GM23338 (cell line): ENCODE measurements at regions not wholly inside any gene's neighbourhood (a gene's known extent, or its start where the extent isn't known, plus 50 kb on each side); places are given as distances from the start of the nearest gene placed in this dataset.

Experiments
- ATAC-seq: fragments of 200-7000 bp; cut with Tn5 transposase; 3 replicates; pipeline ENCODE4 v1.9.1; 2020
- DNase-seq: peaks from one replicate; pipeline ENCODE4 v3.0.0-alpha.2; 2015; ENCODE audit warnings: low spot score
- H2AFZ ChIP-seq: fragments of 200-600 bp; sonication (generic); 2 replicates; pipeline ENCODE4 v1.8.0; 2016; ENCODE audit warnings: antibody characterized with exemption, mild to moderate bottlenecking, moderate library complexity
- H3F3A ChIP-seq: fragments of 200-600 bp; sonication (generic); replicated peaks from 2 replicates; pipeline ENCODE4 v1.8.0; 2017; ENCODE audit warnings: antibody characterized with exemption, mixed run types, low read depth
- H3K27ac ChIP-seq: fragments of 200-600 bp; sonication (generic); 2 replicates; pipeline ENCODE4 v1.6.1; 2016; ENCODE audit warnings: low read depth
- H3K27me3 ChIP-seq: fragments of 200-600 bp; sonication (generic); 2 replicates; pipeline ENCODE4 v1.8.0; 2016; ENCODE audit warnings: mild to moderate bottlenecking, mixed run types, moderate library complexity; ENCODE audit not compliant: insufficient read depth
- H3K36me3 ChIP-seq: fragments of 200-600 bp; sonication (generic); 2 replicates; pipeline ENCODE4 v1.8.0; 2016; ENCODE audit warnings: mild to moderate bottlenecking; ENCODE audit not compliant: insufficient read depth
- H3K4me1 ChIP-seq: fragments of 200-600 bp; sonication (generic); 2 replicates; pipeline ENCODE4 v1.8.0; 2016; ENCODE audit warnings: mild to moderate bottlenecking, moderate library complexity; ENCODE audit not compliant: insufficient read depth
- H3K4me2 ChIP-seq: fragments of 200-600 bp; sonication (generic); 2 replicates; pipeline ENCODE4 v1.7.1; 2017; ENCODE audit warnings: mixed run types
- H3K4me3 ChIP-seq: fragments of 200-600 bp; sonication (generic); 2 replicates; pipeline ENCODE4 v1.6.1; 2016; ENCODE audit warnings: mixed run types
- H3K79me2 ChIP-seq: fragments of 200-600 bp; sonication (generic); replicated peaks from 2 replicates; pipeline ENCODE4 v1.8.0; 2017; ENCODE audit warnings: mild to moderate bottlenecking; ENCODE audit not compliant: insufficient read depth
- H3K9me2 ChIP-seq: fragments of 200-600 bp; sonication (generic); 2 replicates; pipeline ENCODE4 v1.8.0; 2017; ENCODE audit not compliant: insufficient read depth
- H4K20me1 ChIP-seq: fragments of 200-600 bp; sonication (generic); replicated peaks from 2 replicates; pipeline ENCODE4 v1.8.0; 2017; ENCODE audit warnings: mild to moderate bottlenecking; ENCODE audit not compliant: insufficient read depth
- H3K27ac Mint-ChIP-seq: 2 replicates; pipeline ENCODE4 v1.8.0; 2020; ENCODE audit warnings: inconsistent platforms, mild to moderate bottlenecking, moderate library complexity, mixed read lengths
- H3K27me3 Mint-ChIP-seq: 3 replicates; pipeline ENCODE4 v1.8.0; 2022; ENCODE audit warnings: low read depth, mild to moderate bottlenecking, moderate library complexity, mixed read lengths, inconsistent platforms; ENCODE audit not compliant: insufficient read depth, poor library complexity
- H3K36me3 Mint-ChIP-seq: 3 replicates; pipeline ENCODE4 v1.8.0; 2021; ENCODE audit warnings: low read depth, mild to moderate bottlenecking, inconsistent platforms, moderate library complexity, mixed read lengths
- H3K4me1 Mint-ChIP-seq: 3 replicates; pipeline ENCODE4 v1.8.0; 2020; ENCODE audit warnings: mild to moderate bottlenecking, inconsistent platforms, mixed read lengths
- H3K4me3 Mint-ChIP-seq: 3 replicates; pipeline ENCODE4 v1.8.0; 2021; ENCODE audit warnings: moderate library complexity, mild to moderate bottlenecking, inconsistent platforms, mixed read lengths
- H3K9me3 Mint-ChIP-seq: 3 replicates; pipeline ENCODE4 v1.8.0; 2020; ENCODE audit warnings: moderate library complexity, mild to moderate bottlenecking, inconsistent platforms, mixed read lengths
- ETS1 ChIP-seq: IDR thresholded peaks from 2 replicates; pipeline ENCODE4 v1.6.1; 2016; ENCODE audit warnings: antibody characterized with exemption
- EZH2 ChIP-seq: fragments of 200-600 bp; sonication (generic); IDR thresholded peaks from one replicate; pipeline ENCODE4 v1.8.0; 2017; ENCODE audit warnings: antibody characterized with exemption, mild to moderate bottlenecking, low read depth; ENCODE audit not compliant: unreplicated experiment
- NANOG ChIP-seq: IDR thresholded peaks from 2 replicates; pipeline ENCODE4 v1.6.1; 2016; ENCODE audit warnings: antibody characterized with exemption, borderline replicate concordance
- POLR2AphosphoS5 ChIP-seq: IDR thresholded peaks from 2 replicates; pipeline ENCODE4 v1.6.1; 2016; ENCODE audit warnings: antibody characterized with exemption, low read depth
- STAT1 ChIP-seq: IDR thresholded peaks from one replicate; pipeline ENCODE4 v1.6.1; 2016; ENCODE audit warnings: antibody characterized with exemption; ENCODE audit not compliant: unreplicated experiment
- ZNF331 ChIP-seq: fragments of 250-450 bp; sonication (Bioruptor Pico); IDR thresholded peaks from 2 replicates; pipeline ENCODE4 v1.5.0; 2020; ENCODE audit warnings: low read depth, mild to moderate bottlenecking, moderate library complexity
- ZNF462 ChIP-seq: fragments of 250-450 bp; sonication (Bioruptor Pico); IDR thresholded peaks from 2 replicates; pipeline ENCODE4 v1.5.0; 2020; ENCODE audit warnings: mild to moderate bottlenecking, moderate library complexity
- TF ChIP-seq, protein P1 (sequence below), 2 experiments: fragments of 200-600 bp in 1 of 2; sonication (generic) in 1 of 2; conservative IDR thresholded peaks; 2 replicates each; pipeline versions ENCODE4 v1.5.1 to v1.6.1; 2016 to 2017; ENCODE audit warnings: antibody characterized with exemption in 2 of 2, low read depth in 2 of 2, mild to moderate bottlenecking in 2 of 2, moderate library complexity in 1 of 2

GRCh38 chr4:130640592-130640991, 1544.6 kb downstream of the C4orf33 start (continued):
- TF ChIP-seq ZNF462 (no peak), EZH2 (no peak), ZNF331 (no peak)

DNA sequence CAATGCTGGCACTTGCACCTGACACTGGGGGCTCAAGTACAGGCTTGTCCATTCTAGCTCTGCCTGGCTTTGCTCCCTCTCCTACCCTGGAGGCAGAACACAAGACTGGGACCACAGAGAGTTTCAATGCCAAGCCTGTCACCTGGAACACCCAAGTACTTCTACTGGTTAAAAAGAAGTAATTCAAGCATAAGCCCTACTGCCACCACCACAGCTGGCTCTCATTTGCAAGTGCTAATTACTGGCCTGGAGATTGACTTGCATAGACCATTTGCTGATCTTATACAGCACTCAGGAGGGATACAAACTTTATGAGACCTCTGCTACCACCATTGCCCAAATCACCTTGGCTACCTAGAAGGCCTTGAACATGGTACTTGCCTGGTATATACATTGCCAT, 1550.9 kb downstream of the C4orf33 start:
- Histone ChIP-seq H3K79me2 (no peaks in the 10 kb centered on the region), H3K4me1 (no peaks in the 10 kb centered on the region), H3K4me3 (no peak overlapping the region), H3K9me2 (0 out of 2 replicates have a peak, but pooled peaks cover 4% of the 10 kb centered on the region), H3K4me2 (no peak overlapping the region), H3K27me3 (no peaks in the 10 kb centered on the region), H2AFZ (0 out of 2 replicates have a peak overlapping the region, but pooled peaks have one; percentile 21), H3F3A (no peaks in the 10 kb centered on the region), H4K20me1 (no peaks in the 10 kb centered on the region), H3K36me3 (no peaks in the 10 kb centered on the region), H3K27ac (no peak overlapping the region)
- H3K27ac Mint-ChIP-seq, result no peak overlapping the region
- H3K9me3 Mint-ChIP-seq, result no peaks in the 10 kb centered on the region
- ATAC-seq (no peak), DNase-seq (no peak)
- H3K36me3 Mint-ChIP-seq, result no peaks in the 10 kb centered on the region; the same call in 2 of the 3 replicates
- no peak overlapping the region for H3K4me3 Mint-ChIP-seq
- peaks cover 7% of the 10 kb centered on the region for H3K4me1 Mint-ChIP-seq
- no peaks in the 10 kb centered on the region for H3K27me3 Mint-ChIP-seq
- TF ChIP-seq ETS1 (no peak), NANOG (no peak), STAT1 (no peak), POLR2AphosphoS5 (no peak), ZNF331 (no peak), EZH2 (no peak)
- TF ChIP-seq, protein P1, sequence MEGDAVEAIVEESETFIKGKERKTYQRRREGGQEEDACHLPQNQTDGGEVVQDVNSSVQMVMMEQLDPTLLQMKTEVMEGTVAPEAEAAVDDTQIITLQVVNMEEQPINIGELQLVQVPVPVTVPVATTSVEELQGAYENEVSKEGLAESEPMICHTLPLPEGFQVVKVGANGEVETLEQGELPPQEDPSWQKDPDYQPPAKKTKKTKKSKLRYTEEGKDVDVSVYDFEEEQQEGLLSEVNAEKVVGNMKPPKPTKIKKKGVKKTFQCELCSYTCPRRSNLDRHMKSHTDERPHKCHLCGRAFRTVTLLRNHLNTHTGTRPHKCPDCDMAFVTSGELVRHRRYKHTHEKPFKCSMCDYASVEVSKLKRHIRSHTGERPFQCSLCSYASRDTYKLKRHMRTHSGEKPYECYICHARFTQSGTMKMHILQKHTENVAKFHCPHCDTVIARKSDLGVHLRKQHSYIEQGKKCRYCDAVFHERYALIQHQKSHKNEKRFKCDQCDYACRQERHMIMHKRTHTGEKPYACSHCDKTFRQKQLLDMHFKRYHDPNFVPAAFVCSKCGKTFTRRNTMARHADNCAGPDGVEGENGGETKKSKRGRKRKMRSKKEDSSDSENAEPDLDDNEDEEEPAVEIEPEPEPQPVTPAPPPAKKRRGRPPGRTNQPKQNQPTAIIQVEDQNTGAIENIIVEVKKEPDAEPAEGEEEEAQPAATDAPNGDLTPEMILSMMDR (conservative IDR thresholded peaks at IDR 0.05; ENCODE audit: low read depth in 2 of 2), result no peak
